NB4 (cell line): ENCODE measurements at regions not wholly inside any gene's neighbourhood (a gene's known extent, or its start where the extent isn't known, plus 50 kb on each side); places are given as distances from the start of the nearest gene placed in this dataset.

ENCODE experiments used
- DNase-seq: peaks from one replicate; pipeline ENCODE4 v3.0.0; 2010; ENCODE audit warnings: low read depth
- H3K4me3 ChIP-seq: one replicate; pipeline ENCODE4 v1.5.1; 2011; ENCODE audit warnings: mild to moderate bottlenecking, low read depth, low read length, moderate library complexity
- MYC ChIP-seq: IDR thresholded peaks from 2 replicates; pipeline ENCODE4 v1.6.1; 2011; ENCODE audit warnings: low read depth, low read length
- POLR2A ChIP-seq: IDR thresholded peaks from 2 replicates; pipeline ENCODE4 v1.6.1; 2011; ENCODE audit warnings: mild to moderate bottlenecking; ENCODE audit not compliant: insufficient read length; ENCODE audit errors: extremely low read depth
- TF ChIP-seq, protein P1 (sequence below): IDR thresholded peaks from one replicate; pipeline ENCODE4 v1.5.1; 2012; ENCODE audit warnings: low read depth, low read length
- TF ChIP-seq, protein P2 (sequence below): IDR thresholded peaks from 2 replicates; pipeline ENCODE4 v1.6.1; 2011; ENCODE audit warnings: low read depth, low read length

DNA sequence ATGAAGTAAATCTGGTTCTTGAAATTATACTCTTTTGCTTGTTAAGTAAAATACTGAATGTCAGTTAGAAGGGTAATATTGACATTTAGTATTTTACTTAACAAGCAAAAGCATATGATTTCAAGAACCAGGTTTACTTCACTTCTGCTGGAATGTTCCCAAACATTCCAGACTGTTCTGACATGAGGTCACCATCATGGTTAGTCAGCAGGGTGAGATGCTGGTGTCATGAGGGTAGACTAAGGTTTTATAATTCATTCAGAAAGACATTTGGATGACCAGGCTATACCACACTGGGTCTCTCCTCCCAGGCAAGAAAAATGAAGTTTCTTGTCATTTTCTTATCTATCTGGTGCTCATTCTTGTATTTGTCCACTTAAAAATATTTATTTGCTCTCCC lies 414.4 kb upstream of the MMS22L start:
- no peak overlapping the region for H3K4me3 ChIP-seq
- no peak for DNase-seq
- TF ChIP-seq, protein P1, sequence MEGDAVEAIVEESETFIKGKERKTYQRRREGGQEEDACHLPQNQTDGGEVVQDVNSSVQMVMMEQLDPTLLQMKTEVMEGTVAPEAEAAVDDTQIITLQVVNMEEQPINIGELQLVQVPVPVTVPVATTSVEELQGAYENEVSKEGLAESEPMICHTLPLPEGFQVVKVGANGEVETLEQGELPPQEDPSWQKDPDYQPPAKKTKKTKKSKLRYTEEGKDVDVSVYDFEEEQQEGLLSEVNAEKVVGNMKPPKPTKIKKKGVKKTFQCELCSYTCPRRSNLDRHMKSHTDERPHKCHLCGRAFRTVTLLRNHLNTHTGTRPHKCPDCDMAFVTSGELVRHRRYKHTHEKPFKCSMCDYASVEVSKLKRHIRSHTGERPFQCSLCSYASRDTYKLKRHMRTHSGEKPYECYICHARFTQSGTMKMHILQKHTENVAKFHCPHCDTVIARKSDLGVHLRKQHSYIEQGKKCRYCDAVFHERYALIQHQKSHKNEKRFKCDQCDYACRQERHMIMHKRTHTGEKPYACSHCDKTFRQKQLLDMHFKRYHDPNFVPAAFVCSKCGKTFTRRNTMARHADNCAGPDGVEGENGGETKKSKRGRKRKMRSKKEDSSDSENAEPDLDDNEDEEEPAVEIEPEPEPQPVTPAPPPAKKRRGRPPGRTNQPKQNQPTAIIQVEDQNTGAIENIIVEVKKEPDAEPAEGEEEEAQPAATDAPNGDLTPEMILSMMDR = no peak
- TF ChIP-seq, protein P2, sequence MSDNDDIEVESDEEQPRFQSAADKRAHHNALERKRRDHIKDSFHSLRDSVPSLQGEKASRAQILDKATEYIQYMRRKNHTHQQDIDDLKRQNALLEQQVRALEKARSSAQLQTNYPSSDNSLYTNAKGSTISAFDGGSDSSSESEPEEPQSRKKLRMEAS = no peak
- TF ChIP-seq POLR2A (no peak), MYC (no peak)

DNA sequence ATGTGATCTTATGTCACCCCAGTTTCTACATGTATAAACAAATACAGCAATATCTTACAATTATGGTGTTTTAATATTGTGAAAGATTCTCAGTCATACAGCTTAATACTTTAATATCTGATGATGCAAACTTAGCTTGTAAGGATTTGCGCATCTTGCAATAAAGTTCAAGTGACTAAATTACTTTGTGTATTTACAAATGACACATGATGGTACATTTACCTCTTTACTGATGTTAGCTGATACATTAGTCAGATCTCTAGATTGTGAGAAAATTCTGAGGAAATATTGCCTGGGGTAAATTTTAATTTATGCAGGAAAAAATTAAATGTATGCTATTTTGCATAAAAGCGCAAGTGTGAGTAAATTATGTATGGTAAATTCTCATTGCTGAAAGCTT lies 418.8 kb upstream of the MMS22L start:
- no peak for DNase-seq
- H3K4me3 ChIP-seq = no peak overlapping the region
- TF ChIP-seq MYC (no peak), POLR2A (no peak)
- TF ChIP-seq, protein P2 = no peak
- TF ChIP-seq, protein P1 = no peak

DNA sequence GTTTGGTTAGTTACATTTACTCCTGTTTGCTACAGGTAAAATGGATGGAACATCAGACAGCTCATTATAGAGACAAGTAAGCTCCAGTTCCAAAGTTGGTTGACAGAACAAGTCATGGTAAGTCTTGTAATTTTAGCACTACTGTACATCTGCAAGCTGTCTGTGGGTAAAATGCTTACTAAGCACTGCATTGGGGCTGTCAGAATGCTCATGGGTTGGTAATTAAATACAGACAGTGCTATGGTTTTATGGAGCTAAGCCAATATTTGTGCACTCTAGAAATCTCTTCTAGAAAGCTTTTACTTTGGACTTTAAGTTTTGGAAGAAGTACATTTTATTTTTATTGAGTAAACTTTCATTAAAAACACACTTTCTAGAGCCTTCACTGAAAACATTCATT lies 419.2 kb upstream of the MMS22L start:
- TF ChIP-seq POLR2A = no peak
- no peak for TF ChIP-seq MYC
- TF ChIP-seq, protein P2 = no peak
- TF ChIP-seq, protein P1 = no peak
- no peak for DNase-seq
- no peak overlapping the region for H3K4me3 ChIP-seq

DNA sequence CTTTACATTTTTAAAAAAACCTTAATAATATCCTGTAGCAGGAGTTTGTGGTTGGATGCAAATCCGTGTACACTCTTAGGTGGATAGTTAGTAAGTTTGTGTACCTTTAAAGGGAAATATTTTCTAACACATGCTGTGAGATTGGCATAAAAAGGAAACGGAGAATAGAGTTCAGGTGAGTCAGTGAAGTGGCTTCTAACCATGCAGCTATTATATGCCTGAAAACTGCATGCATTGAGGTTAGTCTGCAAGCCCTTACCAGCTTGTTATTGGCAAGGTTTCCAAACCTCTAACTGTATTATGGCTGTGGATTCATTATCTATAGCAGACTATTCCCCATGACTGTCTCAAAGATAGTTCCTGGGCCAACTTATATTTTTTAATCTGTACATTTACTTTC lies 420.6 kb upstream of the MMS22L start:
- TF ChIP-seq, protein P1 = no peak
- TF ChIP-seq, protein P2 = no peak
- TF ChIP-seq POLR2A = no peak
- TF ChIP-seq MYC = no peak
- no peak for DNase-seq
- H3K4me3 ChIP-seq = no peak overlapping the region

DNA sequence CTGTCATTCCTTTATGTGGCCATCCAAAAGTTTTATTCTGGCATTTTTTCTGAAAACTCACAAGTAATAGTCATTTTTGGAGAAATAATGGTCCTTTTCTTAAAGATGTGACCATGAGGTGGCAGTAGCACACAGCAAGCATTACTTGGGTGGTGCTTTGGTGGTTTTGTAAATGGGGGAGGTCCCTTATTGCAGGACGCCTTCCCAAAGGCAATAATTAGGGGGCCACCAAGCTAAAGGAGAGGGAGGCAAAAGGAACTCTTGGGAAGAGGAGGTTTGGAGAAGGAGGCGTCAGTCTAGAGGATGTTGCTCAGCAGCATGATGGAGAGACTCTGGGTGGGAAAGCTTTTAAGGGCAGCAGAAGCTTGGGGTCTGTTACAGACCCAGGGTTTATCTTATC lies 422.6 kb upstream of the MMS22L start:
- peak; percentile 28 for DNase-seq
- TF ChIP-seq, protein P1 = no peak
- TF ChIP-seq MYC (no peak), POLR2A (no peak)
- TF ChIP-seq, protein P2 = no peak
- H3K4me3 ChIP-seq = no peak overlapping the region

DNA sequence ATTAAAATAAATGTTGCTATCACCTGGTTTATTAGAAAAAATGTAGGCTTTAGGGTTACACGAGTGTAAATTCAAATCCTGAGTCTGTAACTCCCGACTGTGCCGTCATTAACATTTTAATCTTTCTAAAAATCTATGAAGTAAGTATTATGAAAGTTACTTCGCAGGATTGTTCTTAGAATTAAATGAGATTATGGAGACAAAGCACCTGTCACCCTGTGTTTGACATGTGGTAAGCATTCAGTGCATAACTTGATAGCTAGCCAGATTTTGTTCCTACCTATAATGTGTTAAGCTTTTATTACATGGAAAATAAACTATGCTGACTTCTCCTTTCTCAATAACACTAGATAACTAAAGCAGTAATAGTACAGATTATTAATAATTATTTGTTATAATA lies 429.7 kb upstream of the MMS22L start:
- no peak for DNase-seq
- TF ChIP-seq, protein P2 = no peak
- TF ChIP-seq, protein P1 = no peak
- no peak for TF ChIP-seq MYC
- no peak for TF ChIP-seq POLR2A
- H3K4me3 ChIP-seq = no peak overlapping the region
